ENCODE measurements at regions not wholly inside any gene's neighbourhood (a gene's known extent, or its start where the extent isn't known, plus 50 kb on each side); places are given as distances from the start of the nearest gene placed in this dataset.

DNA sequence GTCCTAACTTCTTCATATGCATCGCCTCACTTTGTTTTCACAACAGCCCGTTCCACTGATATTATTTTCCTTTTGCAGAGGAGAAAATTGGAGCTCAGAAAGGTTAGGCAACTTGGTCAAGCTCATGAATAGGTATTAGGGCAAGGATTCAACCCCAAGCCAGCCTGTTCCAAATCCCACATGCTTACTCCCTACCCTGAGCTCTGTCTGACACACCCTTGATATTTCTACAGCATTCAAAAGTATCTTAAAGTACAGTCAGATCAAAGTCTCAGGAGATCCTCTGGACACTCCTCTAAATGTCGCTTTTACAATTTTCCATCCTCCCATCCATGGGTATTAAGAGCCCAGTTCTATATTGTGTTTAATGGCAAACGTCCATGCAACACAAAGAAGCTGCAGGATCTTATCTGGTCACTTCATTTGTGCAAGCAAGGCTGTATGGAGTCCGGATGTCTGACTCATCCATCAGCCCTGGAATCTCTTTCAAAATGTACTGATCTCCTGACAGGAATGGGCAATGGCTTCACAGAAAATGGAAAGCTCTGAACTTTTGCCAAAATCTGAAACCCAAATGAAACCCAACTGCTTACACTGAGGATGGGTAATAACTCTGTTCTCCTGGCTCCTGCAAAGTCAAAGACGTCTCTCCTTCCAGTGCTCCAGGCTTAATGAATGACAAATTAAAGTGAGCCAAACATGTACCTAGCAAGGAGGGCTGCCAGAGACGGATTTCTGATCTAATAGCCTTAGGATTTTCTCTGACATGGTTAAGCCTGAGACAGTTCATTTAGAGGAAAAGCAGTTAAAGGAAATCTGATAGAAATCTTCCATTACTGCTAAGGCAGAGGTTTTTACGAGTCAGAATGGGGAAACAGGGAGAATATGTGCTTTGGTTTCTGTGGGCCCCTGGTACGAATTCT is 230.9 kb upstream of the RORA start:
- FAIRE-seq = no peak

GRCh38 chr15:61457050-61457733 is 228.1 kb upstream of the RORA start:
- no peak for FAIRE-seq

- FAIRE-seq = no peak
Measured at GRCh38 chr15:61449186-61449702, 220.1 kb upstream of the RORA start.

GRCh38 chr15:61447981-61448380 is 218.9 kb upstream of the RORA start:
- no peak for FAIRE-seq

DNA sequence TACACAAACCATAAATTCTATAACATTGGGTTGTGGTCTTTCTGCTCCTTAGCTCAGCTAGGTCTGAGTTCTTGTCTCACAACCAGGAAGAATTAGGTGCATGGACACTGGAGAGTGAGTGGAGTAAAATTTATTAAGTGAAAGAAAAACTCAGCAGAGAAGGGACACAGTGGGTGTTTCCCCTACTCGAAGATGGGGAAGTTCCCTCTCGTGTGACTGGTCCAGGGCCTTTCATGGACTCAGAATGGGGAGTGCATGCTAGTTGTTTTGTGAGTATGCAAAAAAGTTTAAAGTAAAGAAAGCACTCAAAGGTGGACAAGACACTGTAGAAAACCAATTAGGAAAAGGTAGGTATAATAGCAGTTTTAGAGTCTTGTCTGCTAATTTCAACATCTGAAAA is 215.5 kb upstream of the RORA start:
- no peak for FAIRE-seq

DNA sequence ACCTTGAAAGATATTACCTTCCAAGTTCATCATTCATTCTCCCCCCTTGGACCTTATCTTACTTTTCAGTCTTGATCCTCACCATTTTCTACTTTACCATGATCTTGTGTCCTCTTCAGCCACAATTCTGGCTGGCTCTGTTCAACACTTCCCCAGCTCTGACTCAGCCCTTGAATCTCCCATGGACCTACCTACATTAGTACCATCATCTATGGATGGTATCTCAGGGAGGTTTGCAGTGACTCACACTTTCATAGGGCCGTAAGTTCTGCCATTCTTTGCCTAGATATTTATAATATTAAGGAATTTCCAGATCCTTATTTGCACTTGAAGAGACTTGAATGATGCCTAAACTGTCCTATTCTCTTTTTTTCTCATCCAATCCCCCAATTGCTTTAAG is 213.7 kb upstream of the RORA start:
- FAIRE-seq = no peak

DNA sequence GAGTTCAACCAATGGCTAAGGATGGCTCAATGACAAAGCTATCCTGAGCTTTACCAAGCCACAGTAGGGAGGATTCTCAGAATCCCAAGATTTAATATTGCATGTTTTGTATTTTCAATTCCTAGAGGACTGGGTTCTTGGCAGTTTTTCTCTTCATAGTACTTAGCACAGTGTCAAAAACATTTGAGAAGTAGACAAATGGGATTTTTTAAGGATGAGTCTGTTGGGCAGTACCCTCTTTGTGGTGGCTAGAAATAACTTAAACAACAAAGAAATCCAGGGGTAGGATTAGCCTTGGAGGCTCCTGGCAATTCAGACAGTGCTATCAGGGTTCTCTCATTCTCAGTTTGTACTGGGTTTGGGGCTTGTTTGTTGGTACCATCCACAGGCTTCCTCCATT is 212.8 kb upstream of the RORA start:
- FAIRE-seq = no peak

DNA sequence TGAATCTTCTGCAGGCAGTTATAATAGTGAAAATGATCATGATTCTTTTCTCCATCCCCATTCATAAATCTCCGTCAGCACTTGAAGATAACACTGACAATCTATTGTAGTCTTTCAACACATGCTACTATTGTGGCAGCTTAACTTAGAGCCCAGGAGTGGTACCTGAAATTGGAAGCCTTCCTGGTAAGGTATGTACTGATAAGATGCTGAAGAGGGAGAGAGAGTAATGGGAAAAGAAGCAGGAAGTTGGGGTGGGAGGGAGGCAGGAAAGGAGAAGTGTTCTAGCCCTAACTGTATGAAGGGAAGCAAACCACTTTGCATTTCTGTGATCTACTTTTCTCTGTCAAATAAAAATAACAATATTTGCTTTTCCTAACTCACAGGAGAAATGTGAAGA is 197.4 kb upstream of the RORA start:
- FAIRE-seq = no peak

GRCh38 chr15:61425934-61426333 is 196.8 kb upstream of the RORA start:
- FAIRE-seq = no peak

DNA sequence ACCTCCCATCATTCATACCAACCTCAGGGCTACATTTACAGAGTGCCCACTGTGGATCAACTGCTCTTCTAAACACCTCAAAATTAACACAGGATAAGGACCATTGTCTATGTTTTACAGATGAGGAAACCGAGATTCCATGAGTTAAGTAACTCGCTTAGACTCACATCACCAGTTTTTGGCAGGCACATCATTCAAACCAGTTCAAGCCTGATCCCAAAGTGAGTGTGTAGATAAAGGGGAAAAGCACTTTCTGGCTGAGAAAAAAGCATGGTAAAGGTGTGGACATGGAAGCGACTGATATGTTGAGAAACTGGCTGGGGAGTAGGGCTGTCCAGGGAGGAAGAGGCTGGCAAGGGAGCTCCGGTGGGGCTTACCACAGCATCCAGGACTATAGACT is 193.7 kb upstream of the RORA start:
- no peak for FAIRE-seq

- FAIRE-seq = no peak
Measured at GRCh38 chr15:61421938-61422337, 192.8 kb upstream of the RORA start.

GRCh38 chr15:61421470-61421869 is 192.4 kb upstream of the RORA start:
- no peak for FAIRE-seq

DNA sequence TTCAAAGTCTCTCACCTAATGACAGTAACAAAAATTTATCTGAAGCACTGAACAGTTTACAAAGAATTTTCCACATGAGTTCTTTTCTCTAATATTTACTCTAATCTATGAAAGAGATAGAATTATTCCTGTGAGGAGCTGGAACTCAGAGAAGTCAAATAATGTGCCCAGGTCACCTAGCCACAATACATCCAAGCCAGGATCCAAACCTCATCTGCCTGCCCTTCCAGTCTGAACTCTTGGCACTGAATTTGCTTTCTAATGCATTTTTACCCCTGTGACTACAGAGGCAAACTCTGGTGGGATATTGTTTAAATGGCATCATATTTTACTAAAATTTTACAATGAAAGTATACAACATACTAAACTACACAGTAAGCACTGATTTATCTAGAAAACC is 191.4 kb upstream of the RORA start:
- no peak for FAIRE-seq

DNA sequence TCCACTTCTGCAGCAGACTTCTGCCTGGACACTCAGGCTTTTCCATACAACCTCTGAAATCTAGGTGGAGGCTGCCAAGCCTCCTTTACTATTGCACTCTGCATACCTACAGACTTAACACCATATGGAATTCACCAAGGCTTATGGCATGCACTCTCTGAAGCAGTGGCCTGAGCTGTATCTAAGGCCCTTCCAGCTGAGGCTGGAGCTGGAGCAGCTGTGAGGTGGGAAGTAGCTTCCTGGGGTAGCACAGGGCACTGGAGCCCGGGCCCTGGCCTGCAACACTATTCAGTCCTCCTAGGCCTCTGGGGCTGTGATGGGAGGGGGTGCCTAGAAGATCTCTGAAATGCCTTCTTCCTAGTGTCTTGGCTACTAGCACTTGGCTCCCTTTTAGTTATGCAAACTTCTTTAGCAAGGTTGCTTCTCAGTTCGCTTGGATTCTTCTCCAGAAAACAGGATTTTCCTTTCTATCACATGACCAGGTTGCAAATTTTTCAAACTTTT is 186.6 kb upstream of the RORA start:
- no peak for FAIRE-seq

GRCh38 chr15:61411902-61412510 is 182.9 kb upstream of the RORA start:
- FAIRE-seq = no peak

GRCh38 chr15:61410662-61411061 is 181.6 kb upstream of the RORA start:
- FAIRE-seq = no peak

GRCh38 chr15:61404567-61404966 is 175.5 kb upstream of the RORA start:
- no peak for FAIRE-seq

- no peak for FAIRE-seq
Measured at GRCh38 chr15:61403884-61404283, 174.8 kb upstream of the RORA start.

DNA sequence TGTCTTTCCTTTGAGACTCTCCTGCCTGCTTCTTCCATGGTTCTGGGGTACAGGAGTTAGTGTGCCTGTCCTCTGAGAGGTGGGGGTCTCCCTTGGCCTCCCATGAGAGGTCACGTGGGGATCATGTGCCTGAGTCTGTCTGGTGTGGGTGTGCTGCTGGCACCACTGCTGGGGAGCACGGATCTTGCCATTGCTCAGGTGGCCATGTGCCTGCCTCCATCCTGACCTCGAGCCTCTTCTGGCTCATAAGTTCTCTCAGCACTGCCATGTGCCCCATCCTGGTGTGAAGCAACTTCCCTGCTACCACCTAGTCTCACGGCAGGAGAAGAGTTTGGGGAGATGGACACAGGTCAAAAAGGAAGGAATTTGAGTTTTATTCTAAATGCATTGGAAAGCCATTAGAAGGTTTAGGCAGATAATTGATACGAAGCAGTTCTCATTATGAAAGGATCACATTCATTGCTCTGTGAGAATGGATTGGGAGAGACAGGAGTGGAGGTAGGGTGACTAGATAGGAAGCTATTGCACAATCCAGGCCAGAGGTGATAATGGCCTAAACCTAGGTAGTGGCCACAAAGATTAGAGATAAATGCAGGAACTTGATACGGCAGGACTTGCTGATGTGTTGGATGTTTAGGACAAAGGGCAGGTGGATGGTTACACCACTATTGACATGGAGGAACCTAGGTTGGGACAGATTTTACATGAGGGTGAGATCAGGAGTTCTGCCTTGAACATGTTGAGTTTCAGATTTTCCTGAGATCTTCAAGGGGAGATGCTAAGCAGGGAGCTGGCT is 173.0 kb upstream of the RORA start:
- no peak for FAIRE-seq

- FAIRE-seq = no peak
Measured at GRCh38 chr15:61398310-61398709, 169.2 kb upstream of the RORA start.

DNA sequence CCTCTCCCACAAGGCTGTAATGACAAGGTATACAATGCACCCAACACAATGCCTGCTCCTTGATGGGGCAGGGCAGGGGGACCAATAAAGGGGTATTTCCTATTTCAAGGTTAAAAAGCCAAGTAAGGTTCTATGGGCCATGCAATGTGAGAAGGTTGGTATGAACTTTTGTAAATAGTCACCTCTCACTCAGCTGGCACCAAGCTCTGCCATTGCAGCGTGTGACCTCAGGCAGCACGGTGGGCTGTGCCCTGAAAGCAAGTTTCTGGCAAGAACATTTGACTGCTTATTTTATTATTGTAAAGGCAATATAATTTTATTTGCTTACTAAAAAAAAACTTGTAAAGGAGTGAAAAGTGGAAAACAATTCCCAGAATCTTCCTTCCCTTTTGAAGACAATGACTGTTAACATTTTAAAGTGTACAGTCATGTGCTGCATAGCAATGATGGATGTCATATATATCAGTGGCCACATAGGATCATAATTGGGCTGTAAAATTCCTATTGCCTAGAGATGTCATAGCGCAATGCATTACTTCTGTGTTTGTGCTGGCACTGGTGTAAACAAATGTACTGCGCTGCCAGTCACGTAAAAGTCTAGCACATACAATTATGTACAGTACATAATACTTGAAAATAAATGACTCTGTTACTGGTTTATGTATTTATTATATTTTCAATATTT is 167.3 kb upstream of the RORA start:
- no peak for FAIRE-seq

GRCh38 chr15:61393949-61394348 is 164.8 kb upstream of the RORA start:
- FAIRE-seq = no peak
